ENCODE measurements at regions not wholly inside any gene's neighbourhood (a gene's known extent, or its start where the extent isn't known, plus 50 kb on each side); places are given as distances from the start of the nearest gene placed in this dataset.
"Not testable (repeated sequence)": the region's sequence is repeated elsewhere in the genome, so short reads cannot be mapped to it uniquely, and the experiment has no call there.

DNA sequence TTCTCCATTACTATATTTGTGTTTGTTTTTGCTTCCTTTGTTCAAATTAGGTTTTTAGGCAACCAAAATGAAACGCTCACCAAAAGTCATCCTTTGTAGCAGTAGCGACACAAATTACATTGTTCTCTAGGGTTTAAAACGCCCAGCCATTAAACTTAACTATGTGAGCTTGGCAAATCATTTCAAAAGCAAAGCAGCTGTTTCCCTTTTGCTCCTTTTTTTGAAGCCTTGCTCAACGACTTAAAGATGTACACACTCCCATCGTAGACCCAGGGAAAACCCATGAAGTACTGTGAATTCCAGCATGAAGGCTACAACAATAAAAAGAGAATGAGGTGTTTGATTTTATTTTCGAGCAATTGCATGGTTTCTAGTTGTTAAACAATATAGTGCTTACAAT is 106.7 kb downstream of the RAP2A start:
- H3K27me3 ChIP-seq (ENCODE audit: low read depth) = no peaks in the 10 kb centered on the region
- ATAC-seq (no peak), DNase-seq (no peak)
- no peaks in the 10 kb centered on the region for H3K4me1 ChIP-seq
- no peak overlapping the region for H3K27ac ChIP-seq
- TF ChIP-seq CTCF (IDR thresholded peaks at IDR 0.05) = no peak
- no peaks in the 10 kb centered on the region for H3K36me3 ChIP-seq
- H3K4me3 ChIP-seq = no peak overlapping the region
- intact Hi-C loops (cut with DNase I) = no loop called here
- H3K9me3 ChIP-seq = no peaks in the 10 kb centered on the region

DNA sequence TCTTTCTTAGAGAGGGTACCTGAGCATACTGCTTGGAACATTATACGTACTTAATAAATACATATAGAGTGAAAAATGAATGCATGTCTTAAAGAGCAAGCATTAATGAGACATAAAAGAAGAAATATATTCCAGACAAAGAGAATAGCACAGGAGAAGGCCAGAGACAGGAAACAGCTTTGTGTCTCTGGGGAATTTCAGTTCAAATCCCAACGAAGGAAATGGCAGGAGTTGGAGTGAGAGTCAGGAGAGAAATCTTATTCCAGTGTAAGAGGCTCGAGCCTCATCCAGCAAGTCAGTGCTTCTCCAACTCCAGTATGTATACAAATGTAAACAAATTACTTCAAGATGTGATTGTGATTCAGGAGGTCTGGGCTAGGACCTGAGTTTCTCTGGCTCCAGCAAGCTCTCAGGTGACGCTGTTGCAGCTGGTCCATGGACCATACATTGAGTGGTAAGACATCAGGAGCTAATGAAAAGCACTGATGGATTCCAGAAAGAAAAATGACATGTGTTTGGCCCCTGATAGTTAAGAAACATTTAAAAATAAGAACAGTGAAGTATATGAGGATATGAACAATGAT is 108.2 kb downstream of the RAP2A start:
- no peak for ATAC-seq

GRCh38 chr13:97544031-97544765 is 110.2 kb downstream of the RAP2A start:
- H3K9me3 ChIP-seq = no peaks in the 10 kb centered on the region
- no peaks in the 10 kb centered on the region for H3K4me1 ChIP-seq
- intact Hi-C loops (cut with DNase I) = no loop called here
- H3K27me3 ChIP-seq (ENCODE audit: low read depth) = no peaks in the 10 kb centered on the region
- TF ChIP-seq CTCF (IDR thresholded peaks at IDR 0.05) = no peak
- no peaks in the 10 kb centered on the region for H3K36me3 ChIP-seq
- no peak overlapping the region for H3K4me3 ChIP-seq
- no peak for DNase-seq
- ATAC-seq = no peak
- no peak overlapping the region for H3K27ac ChIP-seq

More for the DNA sequence above, 108.2 kb downstream of the RAP2A start:
- Histone ChIP-seq H3K27ac (no peak overlapping the region), H3K27me3 (ENCODE audit: low read depth) (no peaks in the 10 kb centered on the region), H3K4me1 (no peaks in the 10 kb centered on the region), H3K36me3 (no peaks in the 10 kb centered on the region), H3K4me3 (no peak overlapping the region), H3K9me3 (no peaks in the 10 kb centered on the region)
- intact Hi-C loops (cut with DNase I) = no loop called here
- no peak for DNase-seq
- no peak for TF ChIP-seq CTCF (IDR thresholded peaks at IDR 0.05)

DNA sequence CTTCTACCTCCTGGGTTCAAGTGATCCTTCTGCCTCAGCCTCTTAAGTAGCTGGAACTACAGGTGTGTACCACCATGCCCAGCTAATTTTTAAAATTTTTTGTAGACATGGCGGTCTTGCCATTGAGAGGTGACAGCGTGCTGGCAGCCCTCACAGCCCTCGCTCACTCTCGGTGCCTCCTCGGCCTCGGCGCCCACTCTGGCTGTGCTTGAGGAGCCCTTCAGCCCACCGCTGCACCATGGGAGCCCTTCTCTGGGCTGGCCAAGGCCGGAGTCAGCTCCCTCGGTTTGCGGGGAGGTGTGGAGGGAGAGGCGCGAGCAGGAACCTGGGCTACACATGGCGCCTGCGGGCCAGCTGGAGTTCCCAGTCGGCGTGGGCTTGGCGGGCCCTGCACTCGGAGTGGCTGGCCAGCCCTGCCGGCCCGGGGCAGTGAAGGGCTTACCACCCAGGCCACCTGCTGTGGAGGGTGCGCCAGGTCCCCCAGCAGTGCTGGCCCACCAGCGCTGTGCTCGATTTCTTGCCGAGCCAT is 111.1 kb downstream of the RAP2A start:
- H3K4me3 ChIP-seq; H3K4me1 ChIP-seq; H3K36me3 ChIP-seq; ATAC-seq; H3K27ac ChIP-seq; H3K27me3 ChIP-seq (ENCODE audit: low read depth); H3K9me3 ChIP-seq; DNase-seq; intact Hi-C loops (cut with DNase I): not testable (repeated sequence)

DNA sequence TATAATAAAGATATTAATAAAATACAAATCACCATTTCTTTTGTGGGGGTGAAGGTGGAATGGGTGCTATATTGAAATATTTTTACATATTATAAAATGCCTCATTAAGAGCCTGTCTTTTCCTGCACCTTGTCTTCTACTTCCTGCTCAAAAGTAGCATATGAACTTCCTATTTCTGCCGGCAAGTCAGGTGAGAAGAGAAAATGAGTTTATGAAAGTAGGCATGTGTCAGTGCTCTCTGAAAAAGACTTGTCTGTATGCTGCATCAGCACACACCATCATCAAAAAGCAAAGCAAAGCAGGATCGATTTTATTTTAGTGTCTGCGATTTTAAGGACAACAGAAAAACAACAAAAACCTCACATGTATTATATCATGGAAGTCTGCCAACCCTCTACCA is 114.2 kb downstream of the RAP2A start:
- no peak overlapping the region for H3K27ac ChIP-seq
- intact Hi-C loops (cut with DNase I) = no loop called here
- H3K36me3 ChIP-seq = no peaks in the 10 kb centered on the region
- no peaks in the 10 kb centered on the region for H3K9me3 ChIP-seq
- no peaks in the 10 kb centered on the region for H3K4me1 ChIP-seq
- TF ChIP-seq CTCF (IDR thresholded peaks at IDR 0.05) = no peak
- no peak overlapping the region for H3K4me3 ChIP-seq
- no peaks in the 10 kb centered on the region for H3K27me3 ChIP-seq (ENCODE audit: low read depth)
- ATAC-seq = no peak
- no peak for DNase-seq

DNA sequence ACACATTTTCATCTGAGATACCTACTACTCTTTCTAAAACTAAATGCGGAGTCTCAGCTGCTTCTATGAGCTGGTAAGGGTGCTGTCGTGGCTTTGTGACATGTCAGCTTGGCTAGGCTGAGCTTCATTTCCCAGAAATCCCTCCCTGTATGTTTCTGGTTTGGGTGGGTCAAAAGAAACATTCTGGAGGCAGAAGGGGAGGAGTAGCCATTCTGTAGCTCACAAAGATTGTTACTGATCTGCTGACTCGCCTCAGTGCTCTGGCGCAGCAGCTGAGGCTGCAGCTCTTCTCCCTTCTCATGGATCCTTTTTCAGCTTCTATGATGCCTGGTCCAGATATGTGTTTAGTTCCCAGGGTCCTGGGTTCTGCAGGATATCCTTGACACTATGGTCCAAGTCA is 114.7 kb downstream of the RAP2A start:
- Histone ChIP-seq H3K27ac (no peak overlapping the region), H3K27me3 (ENCODE audit: low read depth) (no peaks in the 10 kb centered on the region), H3K4me3 (no peak overlapping the region), H3K9me3 (no peaks in the 10 kb centered on the region), H3K4me1 (no peaks in the 10 kb centered on the region), H3K36me3 (no peaks in the 10 kb centered on the region)
- ATAC-seq (no peak), DNase-seq (no peak)
- TF ChIP-seq CTCF (IDR thresholded peaks at IDR 0.05) = no peak
- intact Hi-C loops (cut with DNase I) = no loop called here

Data from lower lobe of right lung (tissue), 2 donors.